Duodenal mucosa (tissue), 2 donors: ENCODE measurements at regions not wholly inside any gene's neighbourhood (a gene's known extent, or its start where the extent isn't known, plus 50 kb on each side); places are given as distances from the start of the nearest gene placed in this dataset.

Experiments used
- H3K27ac ChIP-seq: one replicate; pipeline ENCODE4 v1.7.0; 2013; ENCODE audit warnings: low read depth, low read length
- H3K27me3 ChIP-seq, 2 donors: one replicate each; pipeline ENCODE4 v1.7.0; 2013; ENCODE audit warnings: low read length in 2 of 2, control low read depth in 1 of 2; ENCODE audit not compliant: insufficient read depth in 2 of 2, control insufficient read depth in 1 of 2
- H3K36me3 ChIP-seq, 2 donors: one replicate each; pipeline ENCODE4 v1.7.0; 2013; ENCODE audit warnings: low read length in 2 of 2, control low read depth in 1 of 2; ENCODE audit not compliant: insufficient read depth in 2 of 2, control insufficient read depth in 1 of 2
- H3K4me1 ChIP-seq, 2 donors: one replicate each; pipeline ENCODE4 v1.7.0; 2013; ENCODE audit warnings: low read length in 2 of 2, control low read depth in 1 of 2; ENCODE audit not compliant: insufficient read depth in 2 of 2, control insufficient read depth in 1 of 2
- H3K4me3 ChIP-seq, 2 donors: one replicate each; pipeline ENCODE4 v1.7.0; 2013; ENCODE audit warnings: low read length in 2 of 2, low read depth in 1 of 2
- H3K9ac ChIP-seq, 2 donors: one replicate each; pipeline ENCODE4 v1.7.0; 2013; ENCODE audit warnings: low read length in 2 of 2, low read depth in 1 of 2
- H3K9me3 ChIP-seq, 2 donors: one replicate each; pipeline ENCODE4 v1.7.0; 2013; ENCODE audit warnings: low read length in 2 of 2, control low read depth in 1 of 2; ENCODE audit not compliant: control insufficient read depth in 1 of 2

GRCh38 chr2:8134473-8134932 lies 547.4 kb upstream of the ID2 start:
- no peaks in the 10 kb centered on the region for H3K36me3 ChIP-seq
- H3K27ac ChIP-seq, result no peak overlapping the region
- peaks cover 0 to 4% of the 10 kb centered on the region in 2 donors for H3K4me1 ChIP-seq
- H3K9me3 ChIP-seq, result no peaks in the 10 kb centered on the region
- H3K27me3 ChIP-seq, result no peaks in the 10 kb centered on the region
- no peak overlapping the region for H3K9ac ChIP-seq
- no peak overlapping the region for H3K4me3 ChIP-seq

DNA sequence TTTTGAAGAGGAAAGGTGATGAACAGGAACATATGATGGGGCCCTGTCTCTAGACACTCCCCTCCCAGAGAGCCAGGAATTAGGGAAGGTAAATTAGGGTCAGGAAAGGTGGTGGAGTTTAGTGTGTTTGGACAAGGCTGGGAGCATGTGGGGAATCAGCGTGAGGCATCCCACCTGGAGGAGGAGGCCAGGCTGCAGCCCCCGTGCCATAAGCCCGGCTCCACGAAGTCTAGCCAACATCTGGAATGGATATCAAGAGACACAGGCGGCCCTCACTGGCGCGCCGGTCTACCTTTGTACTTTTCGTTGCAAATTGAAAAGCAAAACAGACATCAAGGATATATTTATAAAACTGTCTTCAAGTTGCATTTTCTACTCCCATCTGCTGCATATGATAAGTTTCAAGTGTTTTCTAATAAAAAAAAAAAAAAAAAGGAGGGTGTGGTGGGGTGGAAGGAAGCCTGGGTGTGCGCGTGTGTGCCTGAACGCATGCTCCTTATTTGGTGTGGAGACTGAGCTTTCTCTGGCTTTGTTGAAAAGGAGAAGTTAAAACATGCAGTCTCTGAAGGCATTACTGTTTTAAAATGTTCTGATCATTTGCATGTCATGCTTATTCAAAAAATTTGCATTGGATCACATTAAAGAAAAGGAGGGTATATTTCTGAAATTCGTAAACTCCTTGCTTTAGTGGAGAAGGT lies 546.7 kb upstream of the ID2 start:
- no peak overlapping the region for H3K27ac ChIP-seq
- peaks cover 0 to 4% of the 10 kb centered on the region in 2 donors for H3K4me1 ChIP-seq
- no peak overlapping the region for H3K4me3 ChIP-seq
- no peaks in the 10 kb centered on the region for H3K27me3 ChIP-seq
- H3K9ac ChIP-seq, result no peak overlapping the region
- H3K36me3 ChIP-seq, result no peaks in the 10 kb centered on the region
- no peaks in the 10 kb centered on the region for H3K9me3 ChIP-seq

GRCh38 chr2:8137801-8138200 lies 544.1 kb upstream of the ID2 start:
- Histone ChIP-seq H3K4me3 (no peak overlapping the region), H3K27me3 (no peaks in the 10 kb centered on the region), H3K4me1 (peaks cover 0 to 4% of the 10 kb centered on the region in 2 donors), H3K36me3 (no peaks in the 10 kb centered on the region), H3K27ac (no peak overlapping the region), H3K9ac (no peak overlapping the region), H3K9me3 (no peaks in the 10 kb centered on the region)

- Histone ChIP-seq H3K4me3 (no peak overlapping the region), H3K4me1 (peaks cover 0 to 4% of the 10 kb centered on the region in 2 donors), H3K27ac (no peak overlapping the region), H3K27me3 (no peaks in the 10 kb centered on the region), H3K36me3 (no peaks in the 10 kb centered on the region), H3K9ac (no peak overlapping the region), H3K9me3 (no peaks in the 10 kb centered on the region)
Observed at GRCh38 chr2:8138525-8138922, 543.3 kb upstream of the ID2 start.

GRCh38 chr2:8138923-8139667 lies 542.8 kb upstream of the ID2 start:
- Histone ChIP-seq H3K9ac (no peak overlapping the region), H3K9me3 (no peaks in the 10 kb centered on the region), H3K36me3 (no peaks in the 10 kb centered on the region), H3K4me3 (no peak overlapping the region), H3K27me3 (no peaks in the 10 kb centered on the region), H3K4me1 (peaks cover 0 to 5% of the 10 kb centered on the region in 2 donors), H3K27ac (no peak overlapping the region)

GRCh38 chr2:8139668-8140200 lies 542.1 kb upstream of the ID2 start:
- Histone ChIP-seq H3K27ac (no peak overlapping the region), H3K9ac (no peak overlapping the region)

DNA sequence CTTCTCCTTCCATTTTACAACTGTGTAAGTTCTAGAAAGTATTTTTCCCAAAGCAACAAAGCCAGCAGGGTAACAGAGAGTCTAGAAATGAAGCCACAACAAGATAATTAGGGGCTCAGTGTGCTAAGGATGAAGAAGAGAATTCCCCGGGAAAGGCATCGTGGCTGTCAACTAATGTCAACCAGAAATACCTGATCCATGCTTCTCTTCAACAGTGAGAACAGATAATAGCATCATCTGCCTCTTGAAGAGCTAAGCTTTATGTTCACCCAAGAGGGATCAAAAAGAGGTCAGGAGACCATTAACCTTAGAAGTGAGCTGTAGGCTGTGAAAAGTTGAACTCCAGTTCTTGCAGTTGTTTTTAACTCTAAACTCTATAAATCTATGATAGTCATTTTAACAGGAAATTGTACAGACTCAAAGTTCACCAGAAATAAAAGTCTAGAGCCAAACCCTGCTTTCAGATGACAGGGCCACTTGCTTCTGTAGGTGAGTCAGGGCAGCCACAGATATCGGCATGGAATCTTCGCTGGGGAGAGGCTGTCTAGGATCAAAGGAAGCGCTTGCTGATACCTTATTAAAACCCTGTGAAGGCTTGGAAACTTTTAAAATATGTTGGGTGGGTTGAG lies 540.7 kb upstream of the ID2 start:
- Histone ChIP-seq H3K27me3 (no peaks in the 10 kb centered on the region), H3K27ac (no peak overlapping the region), H3K36me3 (no peaks in the 10 kb centered on the region), H3K9ac (no peak overlapping the region), H3K4me1 (peaks cover 5 to 8% of the 10 kb centered on the region in 2 donors), H3K4me3 (no peak overlapping the region), H3K9me3 (no peaks in the 10 kb centered on the region)

More at GRCh38 chr2:8139668-8140200, 542.1 kb upstream of the ID2 start:
- Histone ChIP-seq H3K27me3 (no peaks in the 10 kb centered on the region), H3K4me1 (peaks cover 0 to 5% of the 10 kb centered on the region in 2 donors), H3K9me3 (no peaks in the 10 kb centered on the region), H3K36me3 (no peaks in the 10 kb centered on the region), H3K4me3 (no peak overlapping the region)

DNA sequence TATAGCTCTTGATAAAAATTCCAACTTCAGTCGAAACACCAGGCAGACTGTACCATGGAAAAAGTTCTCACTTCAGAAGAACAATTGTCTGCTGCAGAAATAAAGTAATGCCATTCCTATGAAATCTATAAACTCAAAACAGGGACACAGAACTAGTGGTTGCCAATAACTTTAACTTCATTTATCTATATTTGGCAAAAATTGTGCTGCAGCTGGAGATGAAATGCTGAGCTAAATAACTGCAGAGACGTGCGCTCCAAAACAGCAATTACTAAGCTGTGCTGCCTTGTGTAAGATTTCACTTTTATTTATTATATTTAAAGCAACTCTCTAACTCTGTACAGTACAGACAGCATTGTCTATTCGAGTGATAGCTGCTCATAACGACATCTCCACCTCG lies 540.1 kb upstream of the ID2 start:
- H3K36me3 ChIP-seq, result no peaks in the 10 kb centered on the region
- no peak overlapping the region for H3K9ac ChIP-seq
- H3K4me1 ChIP-seq, result peaks cover 10 to 11% of the 10 kb centered on the region in 2 donors
- H3K9me3 ChIP-seq, result no peaks in the 10 kb centered on the region
- no peak overlapping the region for H3K27ac ChIP-seq
- H3K27me3 ChIP-seq, result no peaks in the 10 kb centered on the region
- no peak overlapping the region for H3K4me3 ChIP-seq

DNA sequence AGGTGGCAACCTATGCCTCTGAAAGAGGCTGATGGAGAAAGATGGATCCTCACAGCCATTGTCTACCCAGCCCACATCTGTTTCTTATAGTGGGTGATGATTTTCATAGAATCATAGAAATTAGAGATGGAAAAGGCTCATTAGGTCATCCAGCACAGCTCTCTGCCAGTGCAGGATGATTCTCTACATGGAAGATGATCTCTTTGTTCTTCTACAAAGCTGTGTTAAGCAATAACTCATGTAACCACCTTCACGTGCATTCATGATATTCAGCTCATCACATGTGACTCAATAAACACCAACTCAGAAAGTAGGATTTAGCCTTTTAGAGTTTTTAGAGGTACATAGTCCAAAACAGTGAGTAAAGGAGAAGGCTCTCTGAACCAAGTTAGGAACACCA lies 539.4 kb upstream of the ID2 start:
- peaks cover 10 to 11% of the 10 kb centered on the region in 2 donors for H3K4me1 ChIP-seq
- no peaks in the 10 kb centered on the region for H3K9me3 ChIP-seq
- no peak overlapping the region for H3K27ac ChIP-seq
- no peak overlapping the region for H3K9ac ChIP-seq
- no peaks in the 10 kb centered on the region for H3K36me3 ChIP-seq
- no peaks in the 10 kb centered on the region for H3K27me3 ChIP-seq
- no peak overlapping the region for H3K4me3 ChIP-seq

DNA sequence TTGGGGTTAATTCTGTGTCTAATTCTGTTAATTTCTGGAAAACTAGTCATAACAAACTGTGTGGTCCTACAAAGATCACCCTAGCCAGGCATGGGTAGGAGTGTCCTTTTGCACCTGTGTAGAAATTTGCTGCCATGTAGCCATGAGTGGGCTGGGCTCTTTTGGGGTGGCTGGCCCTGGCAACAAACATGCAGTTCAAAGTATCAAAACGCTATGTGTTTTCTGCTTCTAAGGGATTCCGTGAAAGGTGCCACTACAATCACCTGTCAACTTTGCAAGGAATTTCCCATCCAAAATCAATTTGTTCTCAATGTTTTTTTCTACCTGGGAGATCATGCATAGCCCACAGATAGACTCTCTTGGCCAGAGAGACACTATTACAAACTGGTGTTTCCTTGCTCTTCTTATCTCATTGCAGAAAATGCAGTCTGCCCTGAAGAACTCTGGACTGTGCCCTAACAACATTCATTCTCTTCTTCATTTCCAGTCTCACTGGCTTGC lies 537.7 kb upstream of the ID2 start:
- Histone ChIP-seq H3K9ac (no peak overlapping the region), H3K27me3 (no peaks in the 10 kb centered on the region), H3K27ac (no peak overlapping the region), H3K4me3 (no peak overlapping the region), H3K9me3 (no peaks in the 10 kb centered on the region), H3K4me1 (peaks cover 10 to 11% of the 10 kb centered on the region in 2 donors), H3K36me3 (no peaks in the 10 kb centered on the region)
